ENCODE measurements at regions not wholly inside any gene's neighbourhood (a gene's known extent, or its start where the extent isn't known, plus 50 kb on each side); places are given as distances from the start of the nearest gene placed in this dataset.

GRCh38 chr11:105206633-105207032, 67.1 kb upstream of the CARD18 start:
- DNase-seq (ENCODE audit: low read depth in 1 of 2, low spot score in 1 of 2) = peak in 1 of 2 experiments; percentile 42
- peak; percentile 38; the same call in 1 of the 2 replicates for TF ChIP-seq JUND (IDR thresholded peaks at IDR 0.05; ENCODE audit: low read depth)
- in situ Hi-C loops (cut with HindIII; ENCODE audit: low pct_unique_long_range_greater_than_20kb, low sequenced_read_pairs) = no loop called here

GRCh38 chr11:105204636-105205035, 65.1 kb upstream of the CARD18 start:
- no peak for DNase-seq (ENCODE audit: low read depth in 1 of 2, low spot score in 1 of 2)
- in situ Hi-C loops (cut with HindIII; ENCODE audit: low pct_unique_long_range_greater_than_20kb, low sequenced_read_pairs) = no loop called here
- no peak for TF ChIP-seq JUND (IDR thresholded peaks at IDR 0.05; ENCODE audit: low read depth)

- in situ Hi-C loops (cut with HindIII; ENCODE audit: low pct_unique_long_range_greater_than_20kb, low sequenced_read_pairs) = no loop called here
- no peak for TF ChIP-seq JUND (IDR thresholded peaks at IDR 0.05; ENCODE audit: low read depth)
- no peak for DNase-seq (ENCODE audit: low read depth in 1 of 2, low spot score in 1 of 2)
These were observed 64.1 kb upstream of the CARD18 start for GRCh38 chr11:105203569-105204240.

- TF ChIP-seq JUND (IDR thresholded peaks at IDR 0.05; ENCODE audit: low read depth) = no peak
- DNase-seq (ENCODE audit: low read depth in 1 of 2, low spot score in 1 of 2) = no peak
- in situ Hi-C loops (cut with HindIII; ENCODE audit: low pct_unique_long_range_greater_than_20kb, low sequenced_read_pairs) = no loop called here
These were observed 63.4 kb upstream of the CARD18 start for GRCh38 chr11:105202844-105203548.

DNA sequence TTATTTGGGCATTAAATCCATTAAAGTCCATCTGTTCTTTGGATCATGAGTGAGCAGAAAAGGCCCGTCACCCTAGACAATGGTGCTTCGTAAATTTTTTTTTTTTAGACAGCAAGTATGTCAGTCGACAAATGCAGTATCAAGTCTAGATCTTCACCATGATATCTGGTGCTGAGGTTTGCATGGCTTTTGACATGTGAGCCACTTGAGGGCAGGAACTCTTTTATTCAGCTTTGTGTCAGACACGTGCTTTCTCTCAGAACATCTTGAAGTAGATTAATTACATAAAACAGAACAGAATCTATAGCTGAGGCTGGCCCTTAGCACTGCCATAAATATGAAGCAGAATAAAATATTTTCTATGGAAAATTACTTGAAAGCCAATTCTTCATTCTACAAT, 62.9 kb upstream of the CARD18 start:
- in situ Hi-C loops (cut with HindIII; ENCODE audit: low pct_unique_long_range_greater_than_20kb, low sequenced_read_pairs) = no loop called here
- no peak for DNase-seq (ENCODE audit: low read depth in 1 of 2, low spot score in 1 of 2)
- TF ChIP-seq JUND (IDR thresholded peaks at IDR 0.05; ENCODE audit: low read depth) = no peak

- no peak for TF ChIP-seq JUND (IDR thresholded peaks at IDR 0.05; ENCODE audit: low read depth)
- in situ Hi-C loops (cut with HindIII; ENCODE audit: low pct_unique_long_range_greater_than_20kb, low sequenced_read_pairs) = no loop called here
- no peak for DNase-seq (ENCODE audit: low read depth in 1 of 2, low spot score in 1 of 2)
These were observed 61.6 kb upstream of the CARD18 start for GRCh38 chr11:105201166-105201565.

- no peak for DNase-seq (ENCODE audit: low read depth in 1 of 2, low spot score in 1 of 2)
- in situ Hi-C loops (cut with HindIII; ENCODE audit: low pct_unique_long_range_greater_than_20kb, low sequenced_read_pairs) = no loop called here
- TF ChIP-seq JUND (IDR thresholded peaks at IDR 0.05; ENCODE audit: low read depth) = no peak
These were observed 57.7 kb upstream of the CARD18 start for GRCh38 chr11:105197071-105197815.

GRCh38 chr11:105193260-105193659, 53.7 kb upstream of the CARD18 start:
- no peak for TF ChIP-seq JUND (IDR thresholded peaks at IDR 0.05; ENCODE audit: low read depth)
- in situ Hi-C loops (cut with HindIII; ENCODE audit: low pct_unique_long_range_greater_than_20kb, low sequenced_read_pairs) = no loop called here
- no peak for DNase-seq (ENCODE audit: low read depth in 1 of 2, low spot score in 1 of 2)

GRCh38 chr11:105192115-105192514, 52.5 kb upstream of the CARD18 start:
- no peak for DNase-seq (ENCODE audit: low read depth in 1 of 2, low spot score in 1 of 2)
- no peak for TF ChIP-seq JUND (IDR thresholded peaks at IDR 0.05; ENCODE audit: low read depth)
- in situ Hi-C loops (cut with HindIII; ENCODE audit: low pct_unique_long_range_greater_than_20kb, low sequenced_read_pairs) = no loop called here

DNA sequence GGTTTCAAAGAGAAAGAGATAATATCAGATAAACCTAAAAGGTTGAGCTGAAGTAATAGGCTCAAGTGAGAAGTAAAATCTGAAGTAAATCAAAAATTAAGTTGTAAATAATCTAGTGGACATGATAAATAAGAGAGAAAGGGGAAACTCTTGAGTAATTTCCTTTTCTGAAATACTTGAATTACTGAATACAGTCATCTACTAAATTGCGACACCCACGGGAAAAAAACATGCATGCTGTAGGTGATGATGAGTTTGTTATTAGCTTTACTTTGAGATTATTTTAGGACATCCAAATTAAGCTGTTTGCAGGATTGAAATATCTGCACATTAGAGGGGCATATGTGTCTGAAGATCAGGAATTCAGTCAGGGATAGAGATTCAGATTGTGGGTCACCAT, 50.0 kb upstream of the CARD18 start:
- in situ Hi-C loops (cut with HindIII; ENCODE audit: low pct_unique_long_range_greater_than_20kb, low sequenced_read_pairs) = no loop called here
- no peak for TF ChIP-seq JUND (IDR thresholded peaks at IDR 0.05; ENCODE audit: low read depth)
- no peak for DNase-seq (ENCODE audit: low read depth in 1 of 2, low spot score in 1 of 2)

Measured in T47D (cell line).